SK-N-SH (cell line): ENCODE measurements at regions not wholly inside any gene's neighbourhood (a gene's known extent, or its start where the extent isn't known, plus 50 kb on each side); places are given as distances from the start of the nearest gene placed in this dataset.

Experiments
- CTCF ChIA-PET: fragments of 300-600, 350-600 bp; formaldehyde crosslinking; extraction: SDS; loops from one replicate; lab custom pipeline; 2021; lab: Yijun Ruan, JAX
- POLR2A ChIA-PET: fragments of 350-600 bp; sonication (Branson Sonifier 250); formaldehyde crosslinking; extraction: SDS; loops from one replicate; lab custom pipeline; 2020; ENCODE audit warnings: antibody characterized with exemption, inconsistent platforms; lab: Yijun Ruan, JAX
- DNase-seq: peaks from one replicate; pipeline ENCODE4 v3.0.0; 2012
- H2AFZ ChIP-seq: fragments of 200-600 bp; sonication (generic); 2 replicates; pipeline ENCODE4 v1.8.1; 2016; ENCODE audit warnings: antibody characterized with exemption, mild to moderate bottlenecking, low read depth
- H3F3A ChIP-seq: fragments of 200-600 bp; sonication (generic); replicated peaks from 2 replicates; pipeline ENCODE3; 2016; ENCODE audit warnings: antibody characterized with exemption, mild to moderate bottlenecking; ENCODE audit not compliant: insufficient read depth
- H3K27ac ChIP-seq, 2 experiments: fragments of 200-500 bp in 1 of 2; fragments of 200-600 bp in 1 of 2; sonication (Bioruptor generic) in 1 of 2; sonication (generic), shearing (Covaris generic) in 1 of 2; 2 replicates each; pipeline versions ENCODE4 v1.5.1 to v1.6.1; 2014 to 2016; ENCODE audit warnings: low read depth in 2 of 2, inconsistent platforms in 1 of 2, low read length in 1 of 2, mild to moderate bottlenecking in 1 of 2, mixed read lengths in 1 of 2
- H3K27me3 ChIP-seq: fragments of 200-600 bp; sonication (generic), shearing (Covaris generic); 2 replicates; pipeline ENCODE4 v1.6.1; 2016; ENCODE audit warnings: mixed run types; ENCODE audit not compliant: insufficient read depth
- H3K36me3 ChIP-seq, 2 experiments: fragments of 200-500 bp in 1 of 2; fragments of 200-600 bp in 1 of 2; sonication (Bioruptor generic) in 1 of 2; sonication (generic) in 1 of 2; replicated peaks in 1 of 2; 2 replicates each; pipeline versions ENCODE3 to v1.5.1; 2014 to 2016; ENCODE audit warnings: low read length in 1 of 2, mild to moderate bottlenecking in 1 of 2; ENCODE audit not compliant: insufficient read depth in 2 of 2, control insufficient read depth in 1 of 2
- H3K4me1 ChIP-seq, 2 experiments: fragments of 200-500 bp in 1 of 2; fragments of 200-600 bp in 1 of 2; sonication (Bioruptor generic) in 1 of 2; sonication (generic), shearing (Covaris generic) in 1 of 2; 2 replicates each; pipeline versions ENCODE4 v1.5.1 to v1.6.1; 2014 to 2016; ENCODE audit warnings: low read depth in 1 of 2, low read length in 1 of 2, mixed run types in 1 of 2; ENCODE audit not compliant: insufficient read depth in 2 of 2, control insufficient read depth in 1 of 2
- H3K4me2 ChIP-seq: fragments of 200-600 bp; sonication (generic), shearing (Covaris generic); 2 replicates; pipeline ENCODE4 v1.6.1; 2017; ENCODE audit warnings: mixed run types
- H3K4me3 ChIP-seq, 2 experiments: fragments of 200-500 bp in 1 of 2; fragments of 200-600 bp in 1 of 2; sonication (Bioruptor generic) in 1 of 2; sonication (generic), shearing (Covaris generic) in 1 of 2; 2 replicates each; pipeline versions ENCODE4 v1.5.1 to v1.8.1; 2014 to 2016; ENCODE audit warnings: low read depth in 2 of 2, inconsistent platforms in 1 of 2, low read length in 1 of 2, mild to moderate bottlenecking in 1 of 2, mixed read lengths in 1 of 2, moderate library complexity in 1 of 2
- H3K79me2 ChIP-seq: fragments of 200-600 bp; sonication (generic); 2 replicates; pipeline ENCODE4 v1.8.1; 2017; ENCODE audit warnings: mild to moderate bottlenecking; ENCODE audit not compliant: insufficient read depth
- H3K9ac ChIP-seq: fragments of 200-600 bp; sonication (generic); 2 replicates; pipeline ENCODE4 v1.6.1; 2017; ENCODE audit warnings: mixed run types
- H3K9me2 ChIP-seq: fragments of 200-600 bp; sonication (generic); 2 replicates; pipeline ENCODE4 v1.6.1; 2017; ENCODE audit warnings: mixed run types
- H3K9me3 ChIP-seq: fragments of 200-600 bp; sonication (generic); 2 replicates; pipeline ENCODE4 v1.6.1; 2017; ENCODE audit warnings: mixed run types, mild to moderate bottlenecking, moderate library complexity
- H4K20me1 ChIP-seq: fragments of 200-600 bp; sonication (generic); 2 replicates; pipeline ENCODE4 v1.6.1; 2017; ENCODE audit warnings: mild to moderate bottlenecking, mixed run types; ENCODE audit not compliant: insufficient read depth
- CTCF ChIP-seq: fragments of 200-600 bp; sonication (generic); IDR thresholded peaks from 2 replicates; pipeline ENCODE4 v1.6.1; 2017; ENCODE audit warnings: antibody characterized with exemption, mild to moderate bottlenecking, moderate library complexity
- FOSL2 ChIP-seq: IDR thresholded peaks from 2 replicates; pipeline ENCODE4 v1.4.0; 2012; ENCODE audit warnings: low read depth, mild to moderate bottlenecking, moderate library complexity, borderline replicate concordance
- FOXJ3 ChIP-seq: sonication (generic); formaldehyde crosslinking; IDR thresholded peaks from 2 replicates; pipeline ENCODE4 v1.5.1; 2020; ENCODE audit warnings: mild to moderate bottlenecking, missing genetic modification reagents
- GABPA ChIP-seq: IDR thresholded peaks from 2 replicates; pipeline ENCODE4 v1.4.0; 2012; ENCODE audit warnings: low read depth, mild to moderate bottlenecking
- GATA2 ChIP-seq: sonication (generic); formaldehyde crosslinking; IDR thresholded peaks from 2 replicates; pipeline ENCODE4 v1.5.0; 2020; ENCODE audit warnings: mild to moderate bottlenecking, missing genetic modification reagents
- JUND ChIP-seq: IDR thresholded peaks from 2 replicates; pipeline ENCODE4 v1.4.0; 2012
- MXI1 ChIP-seq: IDR thresholded peaks from 2 replicates; pipeline ENCODE4 v1.6.1; 2012; ENCODE audit warnings: mild to moderate bottlenecking, low read depth, low read length, improper control_type of control experiment
- PBX3 ChIP-seq: IDR thresholded peaks from 2 replicates; pipeline ENCODE4; 2012
- RCOR1 ChIP-seq: fragments of 150-350 bp; IDR thresholded peaks from 2 replicates; pipeline ENCODE4 v1.6.1; 2017; ENCODE audit warnings: antibody characterized with exemption, low read length
- RXRA ChIP-seq: IDR thresholded peaks from 2 replicates; pipeline ENCODE4 v1.4.0; 2012; ENCODE audit warnings: low read depth, mild to moderate bottlenecking, borderline replicate concordance
- TCF12 ChIP-seq: IDR thresholded peaks from 2 replicates; pipeline ENCODE4 v1.4.0; 2012
- YY1 ChIP-seq: IDR thresholded peaks from 2 replicates; pipeline ENCODE4 v1.4.0; 2012; ENCODE audit warnings: low read depth, mild to moderate bottlenecking
- ZBTB33 ChIP-seq: IDR thresholded peaks from 2 replicates; pipeline ENCODE4 v1.4.0; 2012; ENCODE audit warnings: low read depth, borderline replicate concordance
- WGBS: methylation state at CpG from one replicate; pipeline ENCODE4 v1.1.6; 2017; ENCODE audit warnings: low lambda C conversion rate; 5-methylcytosine and 5-hydroxymethylcytosine counted together

- TF ChIP-seq CTCF (no peak), ZBTB33 (no peak), YY1 (no peak), FOSL2 (peak; percentile 61; the same call in 1 of the 2 replicates), JUND (peak; percentile 68), TCF12 (peak; percentile 85), PBX3 (peak; percentile 66), MXI1 (peak; percentile 61; the same call in 1 of the 2 replicates), RCOR1 (peak; percentile 92), GATA2 (peak; percentile 98)
Measured at GRCh38 chr15:62637574-62637897, 405.0 kb upstream of the TPM1 start (continued).

GRCh38 chr15:62637950-62638619, 404.5 kb upstream of the TPM1 start:
- TF ChIP-seq ZBTB33, result no peak
- no peak for TF ChIP-seq RXRA
- no peak for TF ChIP-seq FOXJ3
- no peak for TF ChIP-seq YY1
- TF ChIP-seq JUND, result no peak
- no peak for TF ChIP-seq GABPA
- H3K36me3 ChIP-seq, result no peaks in the 10 kb centered on the region
- H3K27ac ChIP-seq, result peak overlapping the region; percentile 47 to 87; a peak in 3 of 4 replicates
- H3K9me3 ChIP-seq, result no peaks in the 10 kb centered on the region
- peak overlapping the region; percentile 49 for H3K4me2 ChIP-seq
- H3K27me3 ChIP-seq, result no peaks in the 10 kb centered on the region
- peak; percentile 37 for DNase-seq
- no peak overlapping the region for H3K9ac ChIP-seq
- CTCF ChIA-PET, result interaction anchor here (0.7 to 2.6 kb wide), 7 partner anchors 14 to 410 kb away, joined by 3 to 15 read pairs (median 5); no protein-coding TSS in a partner anchor
- no peaks in the 10 kb centered on the region for H3F3A ChIP-seq
- H2AFZ ChIP-seq, result 0 out of 2 replicates have a peak overlapping the region, but pooled peaks have one; percentile 0
- peaks cover 15 to 46% of the 10 kb centered on the region in 2 experiments; a peak in 3 of 4 replicates for H3K4me1 ChIP-seq
- no peaks in the 10 kb centered on the region for H4K20me1 ChIP-seq
- H3K9me2 ChIP-seq, result no peaks in the 10 kb centered on the region
- H3K79me2 ChIP-seq, result no peaks in the 10 kb centered on the region; the same call in 1 of the 2 replicates
- no peak overlapping the region for H3K4me3 ChIP-seq
- 85% methylated on average over 8 of the region's 8 CpGs for WGBS
- POLR2A ChIA-PET, result interaction anchor here (0.8 to 2.0 kb wide), 4 partner anchors 15 to 247 kb away, joined by 3 to 13 read pairs (median 6); no protein-coding TSS in a partner anchor
